HS-5 (cell line): ENCODE measurements at regions not wholly inside any gene's neighbourhood (a gene's known extent, or its start where the extent isn't known, plus 50 kb on each side); places are given as distances from the start of the nearest gene placed in this dataset.

Experiments
- DNase-seq: peaks from one replicate; pipeline ENCODE4 v3.0.0-alpha.2; 2012; ENCODE audit warnings: low read depth

GRCh38 chr1:17976854-17977253, 130.7 kb upstream of the IGSF21 start:
- DNase-seq, result no peak

GRCh38 chr1:17978016-17978415, 129.6 kb upstream of the IGSF21 start:
- DNase-seq, result no peak

- no peak for DNase-seq
Measured at GRCh38 chr1:17979815-17980214, 127.8 kb upstream of the IGSF21 start.

GRCh38 chr1:17982197-17982596, 125.4 kb upstream of the IGSF21 start:
- no peak for DNase-seq

GRCh38 chr1:17984583-17984982, 123.0 kb upstream of the IGSF21 start:
- DNase-seq, result no peak

- DNase-seq, result no peak
Measured at GRCh38 chr1:17986156-17986555, 121.4 kb upstream of the IGSF21 start.

GRCh38 chr1:17990401-17990800, 117.2 kb upstream of the IGSF21 start:
- no peak for DNase-seq

GRCh38 chr1:17991996-17992395, 115.6 kb upstream of the IGSF21 start:
- DNase-seq, result no peak

GRCh38 chr1:17992800-17993199, 114.8 kb upstream of the IGSF21 start:
- DNase-seq, result no peak

- no peak for DNase-seq
Measured at GRCh38 chr1:17994046-17994445, 113.6 kb upstream of the IGSF21 start.

- no peak for DNase-seq
Measured at GRCh38 chr1:17995480-17995879, 112.1 kb upstream of the IGSF21 start.

GRCh38 chr1:17998889-17999288, 108.7 kb upstream of the IGSF21 start:
- DNase-seq, result no peak

- DNase-seq, result no peak
Measured at GRCh38 chr1:17999884-18000283, 107.7 kb upstream of the IGSF21 start.

- no peak for DNase-seq
Measured at GRCh38 chr1:18001725-18002124, 105.9 kb upstream of the IGSF21 start.

GRCh38 chr1:18004278-18004677, 103.3 kb upstream of the IGSF21 start:
- no peak for DNase-seq

GRCh38 chr1:18005238-18005637, 102.4 kb upstream of the IGSF21 start:
- DNase-seq, result no peak

- no peak for DNase-seq
Measured at GRCh38 chr1:18007391-18008041, 100.1 kb upstream of the IGSF21 start.

- DNase-seq, result no peak
Measured at GRCh38 chr1:18008081-18008480, 99.5 kb upstream of the IGSF21 start.

GRCh38 chr1:18009055-18009454, 98.5 kb upstream of the IGSF21 start:
- DNase-seq, result no peak

GRCh38 chr1:18009478-18009961, 98.1 kb upstream of the IGSF21 start:
- no peak for DNase-seq

GRCh38 chr1:18010408-18010807, 97.2 kb upstream of the IGSF21 start:
- no peak for DNase-seq

GRCh38 chr1:18010945-18011344, 96.7 kb upstream of the IGSF21 start:
- DNase-seq, result no peak

GRCh38 chr1:18011703-18012102, 95.9 kb upstream of the IGSF21 start:
- DNase-seq, result no peak

GRCh38 chr1:18012686-18013085, 94.9 kb upstream of the IGSF21 start:
- DNase-seq, result no peak
